ENCODE measurements at regions not wholly inside any gene's neighbourhood (a gene's known extent, or its start where the extent isn't known, plus 50 kb on each side); places are given as distances from the start of the nearest gene placed in this dataset.

DNA sequence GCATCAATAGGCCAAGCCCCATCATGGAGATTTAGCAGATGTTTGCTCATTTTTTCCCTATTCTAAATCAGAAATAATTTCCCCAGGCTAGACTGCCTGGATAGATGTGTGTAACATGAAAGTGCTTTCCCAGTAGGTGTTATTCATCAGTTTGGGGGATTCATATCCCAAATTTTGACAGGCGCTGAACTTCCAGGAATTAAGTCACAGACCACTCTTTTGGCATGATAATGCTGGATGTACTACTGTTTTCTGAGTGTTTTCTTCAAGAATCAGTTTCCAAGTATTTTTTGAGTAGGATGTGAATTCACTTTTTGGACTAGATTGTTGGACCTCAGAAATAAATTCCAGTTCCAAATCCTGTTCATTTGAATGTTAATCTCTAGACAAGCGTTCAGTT is 637.4 kb downstream of the REEP3 start:
- TF ChIP-seq, protein P1, sequence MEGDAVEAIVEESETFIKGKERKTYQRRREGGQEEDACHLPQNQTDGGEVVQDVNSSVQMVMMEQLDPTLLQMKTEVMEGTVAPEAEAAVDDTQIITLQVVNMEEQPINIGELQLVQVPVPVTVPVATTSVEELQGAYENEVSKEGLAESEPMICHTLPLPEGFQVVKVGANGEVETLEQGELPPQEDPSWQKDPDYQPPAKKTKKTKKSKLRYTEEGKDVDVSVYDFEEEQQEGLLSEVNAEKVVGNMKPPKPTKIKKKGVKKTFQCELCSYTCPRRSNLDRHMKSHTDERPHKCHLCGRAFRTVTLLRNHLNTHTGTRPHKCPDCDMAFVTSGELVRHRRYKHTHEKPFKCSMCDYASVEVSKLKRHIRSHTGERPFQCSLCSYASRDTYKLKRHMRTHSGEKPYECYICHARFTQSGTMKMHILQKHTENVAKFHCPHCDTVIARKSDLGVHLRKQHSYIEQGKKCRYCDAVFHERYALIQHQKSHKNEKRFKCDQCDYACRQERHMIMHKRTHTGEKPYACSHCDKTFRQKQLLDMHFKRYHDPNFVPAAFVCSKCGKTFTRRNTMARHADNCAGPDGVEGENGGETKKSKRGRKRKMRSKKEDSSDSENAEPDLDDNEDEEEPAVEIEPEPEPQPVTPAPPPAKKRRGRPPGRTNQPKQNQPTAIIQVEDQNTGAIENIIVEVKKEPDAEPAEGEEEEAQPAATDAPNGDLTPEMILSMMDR (IDR thresholded peaks at IDR 0.05), result no peak
- ChIA-PET POLR2A (no interaction called here), CTCF (no interaction called here)
- Mint-ChIP-seq H3K9me3 (no peaks in the 10 kb centered on the region), H3K27ac (no peak overlapping the region), H3K4me3 (no peak overlapping the region), H3K27me3 (no peaks in the 10 kb centered on the region), H3K36me3 (ENCODE audit: low read depth) (no peaks in the 10 kb centered on the region), H3K4me1 (no peaks in the 10 kb centered on the region)
- DNase-seq, result no peak
- no peak for ATAC-seq (ENCODE audit: low read depth)
- intact Hi-C loops (cut with micrococcal nuclease), result no loop called here

DNA sequence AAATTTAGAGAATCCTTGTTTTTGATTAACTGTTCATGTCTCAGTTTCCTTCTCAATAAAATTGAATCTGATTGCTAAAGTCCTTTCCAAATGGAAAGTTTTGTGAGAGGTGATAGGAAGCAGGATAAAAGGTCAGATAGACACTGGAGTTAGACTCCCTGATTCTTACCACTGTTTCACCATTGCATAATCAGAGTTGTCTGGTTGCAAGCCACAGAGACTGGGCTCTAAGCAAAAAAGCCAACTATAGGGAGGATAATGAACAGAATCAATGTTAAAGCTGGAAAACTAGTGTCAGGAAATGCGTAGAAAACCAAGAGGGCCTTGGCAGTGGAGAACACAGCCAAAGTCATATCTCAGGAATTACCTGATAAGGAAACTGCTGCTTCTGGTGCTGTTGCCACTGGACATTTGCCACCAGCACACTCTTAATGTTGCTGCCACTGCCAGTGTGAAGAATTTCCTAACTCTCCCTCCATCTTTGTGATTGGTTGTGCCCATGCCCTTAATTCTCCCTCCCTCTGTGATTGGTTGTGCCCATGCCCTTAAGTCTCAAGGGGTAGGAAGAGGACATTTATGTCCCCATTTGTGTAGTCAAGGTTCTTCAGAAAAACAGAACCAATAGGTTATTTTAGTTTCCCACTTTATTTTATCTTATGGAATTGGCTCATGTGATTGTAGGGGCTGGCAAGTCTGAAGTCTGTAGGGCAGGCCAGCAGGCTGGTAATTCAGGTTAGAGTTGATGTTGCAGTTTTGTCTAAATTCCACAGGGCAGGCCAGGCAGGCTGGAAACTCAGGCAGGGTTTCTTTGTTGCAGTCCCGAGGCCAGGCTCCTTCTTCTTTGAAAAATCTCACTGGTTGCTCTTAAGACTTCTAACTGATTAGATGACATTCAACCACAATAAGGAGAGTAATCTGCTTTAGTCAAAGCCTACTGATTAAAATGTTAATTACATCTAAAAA is 639.0 kb downstream of the REEP3 start:
- Mint-ChIP-seq H3K27ac (no peak overlapping the region), H3K27me3 (no peaks in the 10 kb centered on the region), H3K4me3 (no peak overlapping the region), H3K36me3 (ENCODE audit: low read depth) (no peaks in the 10 kb centered on the region), H3K4me1 (no peaks in the 10 kb centered on the region), H3K9me3 (no peaks in the 10 kb centered on the region)
- TF ChIP-seq, protein P1 (IDR thresholded peaks at IDR 0.05), result no peak
- intact Hi-C loops (cut with micrococcal nuclease), result no loop called here
- CTCF ChIA-PET, result no interaction called here
- DNase-seq, result no peak
- POLR2A ChIA-PET, result no interaction called here
- ATAC-seq (ENCODE audit: low read depth), result no peak

DNA sequence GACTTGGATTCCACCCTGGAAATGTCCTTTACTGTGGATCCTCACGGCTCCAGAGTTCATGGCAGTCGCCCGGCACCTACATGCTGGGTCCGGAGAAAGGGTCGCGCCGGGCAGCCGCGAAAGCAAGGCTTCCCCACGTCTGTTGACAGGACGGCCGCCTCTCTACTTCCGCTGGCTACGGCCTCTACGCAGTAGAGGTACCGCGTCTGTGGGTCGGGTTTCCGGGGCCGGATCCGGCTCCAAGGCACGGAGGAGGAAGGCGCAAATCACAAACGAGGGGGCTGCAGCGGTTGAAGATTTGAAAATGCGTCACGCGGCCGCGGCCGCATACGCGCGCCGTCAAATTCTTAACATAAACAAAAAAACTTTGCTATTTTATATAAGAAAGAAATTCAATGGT is 649.6 kb downstream of the REEP3 start:
- H3K27me3 Mint-ChIP-seq, result no peaks in the 10 kb centered on the region

DNA sequence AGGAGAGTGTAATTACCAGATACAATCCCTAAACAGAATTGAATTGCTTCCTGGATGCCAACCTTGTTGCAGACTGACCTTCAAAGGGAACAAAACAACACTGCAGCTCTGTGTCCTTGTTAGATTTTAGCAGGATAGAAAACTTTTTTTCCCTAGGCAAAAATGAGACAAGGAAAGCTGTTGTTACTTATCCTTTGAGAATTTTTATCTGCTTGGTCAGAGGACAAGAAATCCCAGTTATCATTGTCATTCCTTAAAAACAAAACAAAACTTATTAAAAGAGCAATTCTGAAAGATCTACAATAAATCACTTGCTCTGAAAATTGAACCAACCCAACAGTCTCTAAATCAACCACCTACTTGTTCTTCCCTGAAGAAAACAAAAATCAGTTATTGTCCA is 652.6 kb downstream of the REEP3 start:
- ATAC-seq (ENCODE audit: low read depth), result no peak
- Mint-ChIP-seq H3K27ac (no peak overlapping the region), H3K36me3 (ENCODE audit: low read depth) (no peaks in the 10 kb centered on the region), H3K4me3 (no peak overlapping the region), H3K27me3 (no peaks in the 10 kb centered on the region), H3K9me3 (peaks cover 2% of the 10 kb centered on the region), H3K4me1 (no peaks in the 10 kb centered on the region)
- TF ChIP-seq, protein P1 (IDR thresholded peaks at IDR 0.05), result no peak
- ChIA-PET POLR2A (no interaction called here), CTCF (no interaction called here)
- DNase-seq, result no peak
- intact Hi-C loops (cut with micrococcal nuclease), result no loop called here

More for the DNA sequence above, 649.6 kb downstream of the REEP3 start:
- POLR2A ChIA-PET, result no interaction called here
- Mint-ChIP-seq H3K36me3 (ENCODE audit: low read depth) (no peaks in the 10 kb centered on the region), H3K4me3 (no peak overlapping the region), H3K4me1 (no peaks in the 10 kb centered on the region), H3K9me3 (peaks cover 10% of the 10 kb centered on the region), H3K27ac (no peak overlapping the region)
- DNase-seq (no peak), ATAC-seq (ENCODE audit: low read depth) (no peak)
- CTCF ChIA-PET, result no interaction called here
- TF ChIP-seq, protein P1 (IDR thresholded peaks at IDR 0.05), result no peak
- intact Hi-C loops (cut with micrococcal nuclease), result no loop called here

DNA sequence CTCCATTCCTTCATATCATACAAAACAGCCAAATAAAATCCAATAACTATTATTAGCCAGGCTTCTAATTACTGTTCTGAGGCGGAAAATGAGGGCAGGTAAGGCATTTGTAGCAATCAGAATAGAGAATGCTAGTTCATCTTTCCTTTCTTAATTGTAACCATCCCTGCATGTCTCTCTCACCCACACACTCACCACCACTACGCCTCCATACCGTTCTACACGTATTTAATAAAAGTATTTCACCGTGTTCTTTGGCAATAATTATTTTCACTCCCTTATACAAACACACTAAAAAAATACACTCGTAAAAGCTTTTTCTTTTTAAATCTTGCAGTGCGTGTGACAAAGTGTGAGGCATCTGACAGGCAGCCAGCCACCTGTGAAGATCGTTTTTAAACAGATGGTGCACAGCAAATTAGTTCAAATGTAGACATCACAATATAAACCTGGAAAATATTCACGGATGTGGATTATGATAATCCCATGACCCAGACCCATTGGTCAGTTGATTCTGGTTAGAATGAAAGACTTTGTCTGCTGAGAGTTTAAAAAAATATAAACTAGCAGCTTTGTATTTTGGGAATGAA is 653.6 kb downstream of the REEP3 start:
- no peak for ATAC-seq (ENCODE audit: low read depth)
- no peak overlapping the region for H3K27ac Mint-ChIP-seq
- H3K4me3 Mint-ChIP-seq, result no peak overlapping the region

More for the DNA sequence above, 653.6 kb downstream of the REEP3 start:
- peaks cover 2% of the 10 kb centered on the region for H3K9me3 Mint-ChIP-seq
- intact Hi-C loops (cut with micrococcal nuclease), result no loop called here
- ChIA-PET CTCF (no interaction called here), POLR2A (no interaction called here)
- H3K4me1 Mint-ChIP-seq, result no peaks in the 10 kb centered on the region
- DNase-seq, result no peak
- TF ChIP-seq, protein P1 (IDR thresholded peaks at IDR 0.05), result no peak
- no peaks in the 10 kb centered on the region for H3K27me3 Mint-ChIP-seq
- H3K36me3 Mint-ChIP-seq (ENCODE audit: low read depth), result no peaks in the 10 kb centered on the region
